Ishikawa (cell line): ENCODE measurements at regions not wholly inside any gene's neighbourhood (a gene's known extent, or its start where the extent isn't known, plus 50 kb on each side); places are given as distances from the start of the nearest gene placed in this dataset.

ENCODE experiments used
- CEBPB ChIP-seq: IDR thresholded peaks from 2 replicates; pipeline ENCODE4 v1.6.1; 2012
- CREB1 ChIP-seq: IDR thresholded peaks from 2 replicates; pipeline ENCODE4 v1.6.1; 2012; ENCODE audit warnings: low read depth
- EGR1 ChIP-seq: IDR thresholded peaks from 2 replicates; pipeline ENCODE4 v1.6.1; 2012
- EP300 ChIP-seq: IDR thresholded peaks from 2 replicates; pipeline ENCODE4 v1.6.1; 2012; ENCODE audit warnings: borderline replicate concordance
- FOXM1 ChIP-seq: IDR thresholded peaks from 2 replicates; pipeline ENCODE4 v1.6.1; 2012; ENCODE audit warnings: low read depth, borderline replicate concordance
- NFIC ChIP-seq: IDR thresholded peaks from 2 replicates; pipeline ENCODE4 v1.6.1; 2012
- RAD21 ChIP-seq: IDR thresholded peaks from 2 replicates; pipeline ENCODE4 v1.6.1; 2012; ENCODE audit warnings: low read depth
- TAF1 ChIP-seq: IDR thresholded peaks from 2 replicates; pipeline ENCODE4 v1.6.1; 2012; ENCODE audit warnings: low read depth, mild to moderate bottlenecking
- TCF12 ChIP-seq: IDR thresholded peaks from 2 replicates; pipeline ENCODE4 v1.6.1; 2012; ENCODE audit warnings: low read depth
- TEAD4 ChIP-seq: IDR thresholded peaks from 2 replicates; pipeline ENCODE4 v1.6.1; 2012
- YY1 ChIP-seq: IDR thresholded peaks from 2 replicates; pipeline ENCODE4 v1.6.1; 2012; ENCODE audit warnings: low read depth
- ZBTB7A ChIP-seq: IDR thresholded peaks from 2 replicates; pipeline ENCODE4 v1.6.1; 2012; ENCODE audit warnings: low read depth
- TF ChIP-seq, protein P1 (sequence below): IDR thresholded peaks from 2 replicates; pipeline ENCODE4 v1.6.1; 2012
- TF ChIP-seq, protein P2 (sequence below): IDR thresholded peaks from 2 replicates; pipeline ENCODE4 v1.6.1; 2012
- TF ChIP-seq, protein P3 (sequence below): IDR thresholded peaks from 2 replicates; pipeline ENCODE4 v1.6.1; 2012; ENCODE audit warnings: low read depth, mild to moderate bottlenecking

DNA sequence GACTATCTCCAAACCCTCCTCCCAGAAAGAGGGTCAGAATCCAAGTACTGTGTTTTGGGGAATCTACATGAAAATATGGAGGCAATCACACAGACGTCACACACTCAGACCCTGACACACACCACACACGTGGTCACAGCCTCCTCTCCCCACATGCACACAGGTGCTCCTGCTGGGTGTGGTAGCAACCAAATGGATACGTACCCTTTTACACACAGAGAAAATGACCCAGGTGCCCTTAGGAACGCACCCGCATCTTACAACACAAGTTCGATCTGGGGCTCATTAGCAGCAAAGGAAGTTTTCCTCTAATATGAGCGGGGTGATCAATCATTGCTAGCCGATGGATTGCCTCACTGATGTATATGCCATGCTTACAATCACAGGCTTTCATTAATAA is 480.2 kb upstream of the KLF4 start:
- no peak for TF ChIP-seq TEAD4
- no peak for TF ChIP-seq NFIC
- TF ChIP-seq, protein P1, sequence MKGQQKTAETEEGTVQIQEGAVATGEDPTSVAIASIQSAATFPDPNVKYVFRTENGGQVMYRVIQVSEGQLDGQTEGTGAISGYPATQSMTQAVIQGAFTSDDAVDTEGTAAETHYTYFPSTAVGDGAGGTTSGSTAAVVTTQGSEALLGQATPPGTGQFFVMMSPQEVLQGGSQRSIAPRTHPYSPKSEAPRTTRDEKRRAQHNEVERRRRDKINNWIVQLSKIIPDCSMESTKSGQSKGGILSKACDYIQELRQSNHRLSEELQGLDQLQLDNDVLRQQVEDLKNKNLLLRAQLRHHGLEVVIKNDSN, result no peak
- TF ChIP-seq, protein P2, sequence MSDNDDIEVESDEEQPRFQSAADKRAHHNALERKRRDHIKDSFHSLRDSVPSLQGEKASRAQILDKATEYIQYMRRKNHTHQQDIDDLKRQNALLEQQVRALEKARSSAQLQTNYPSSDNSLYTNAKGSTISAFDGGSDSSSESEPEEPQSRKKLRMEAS, result no peak
- TF ChIP-seq TAF1, result no peak
- no peak for TF ChIP-seq RAD21
- TF ChIP-seq, protein P3, sequence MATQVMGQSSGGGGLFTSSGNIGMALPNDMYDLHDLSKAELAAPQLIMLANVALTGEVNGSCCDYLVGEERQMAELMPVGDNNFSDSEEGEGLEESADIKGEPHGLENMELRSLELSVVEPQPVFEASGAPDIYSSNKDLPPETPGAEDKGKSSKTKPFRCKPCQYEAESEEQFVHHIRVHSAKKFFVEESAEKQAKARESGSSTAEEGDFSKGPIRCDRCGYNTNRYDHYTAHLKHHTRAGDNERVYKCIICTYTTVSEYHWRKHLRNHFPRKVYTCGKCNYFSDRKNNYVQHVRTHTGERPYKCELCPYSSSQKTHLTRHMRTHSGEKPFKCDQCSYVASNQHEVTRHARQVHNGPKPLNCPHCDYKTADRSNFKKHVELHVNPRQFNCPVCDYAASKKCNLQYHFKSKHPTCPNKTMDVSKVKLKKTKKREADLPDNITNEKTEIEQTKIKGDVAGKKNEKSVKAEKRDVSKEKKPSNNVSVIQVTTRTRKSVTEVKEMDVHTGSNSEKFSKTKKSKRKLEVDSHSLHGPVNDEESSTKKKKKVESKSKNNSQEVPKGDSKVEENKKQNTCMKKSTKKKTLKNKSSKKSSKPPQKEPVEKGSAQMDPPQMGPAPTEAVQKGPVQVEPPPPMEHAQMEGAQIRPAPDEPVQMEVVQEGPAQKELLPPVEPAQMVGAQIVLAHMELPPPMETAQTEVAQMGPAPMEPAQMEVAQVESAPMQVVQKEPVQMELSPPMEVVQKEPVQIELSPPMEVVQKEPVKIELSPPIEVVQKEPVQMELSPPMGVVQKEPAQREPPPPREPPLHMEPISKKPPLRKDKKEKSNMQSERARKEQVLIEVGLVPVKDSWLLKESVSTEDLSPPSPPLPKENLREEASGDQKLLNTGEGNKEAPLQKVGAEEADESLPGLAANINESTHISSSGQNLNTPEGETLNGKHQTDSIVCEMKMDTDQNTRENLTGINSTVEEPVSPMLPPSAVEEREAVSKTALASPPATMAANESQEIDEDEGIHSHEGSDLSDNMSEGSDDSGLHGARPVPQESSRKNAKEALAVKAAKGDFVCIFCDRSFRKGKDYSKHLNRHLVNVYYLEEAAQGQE, result no peak
- TF ChIP-seq FOXM1, result no peak
- no peak for TF ChIP-seq CREB1
- no peak for TF ChIP-seq TCF12
- TF ChIP-seq YY1, result no peak
- no peak for TF ChIP-seq EP300
- TF ChIP-seq CEBPB, result no peak
- no peak for TF ChIP-seq EGR1
- no peak for TF ChIP-seq ZBTB7A

DNA sequence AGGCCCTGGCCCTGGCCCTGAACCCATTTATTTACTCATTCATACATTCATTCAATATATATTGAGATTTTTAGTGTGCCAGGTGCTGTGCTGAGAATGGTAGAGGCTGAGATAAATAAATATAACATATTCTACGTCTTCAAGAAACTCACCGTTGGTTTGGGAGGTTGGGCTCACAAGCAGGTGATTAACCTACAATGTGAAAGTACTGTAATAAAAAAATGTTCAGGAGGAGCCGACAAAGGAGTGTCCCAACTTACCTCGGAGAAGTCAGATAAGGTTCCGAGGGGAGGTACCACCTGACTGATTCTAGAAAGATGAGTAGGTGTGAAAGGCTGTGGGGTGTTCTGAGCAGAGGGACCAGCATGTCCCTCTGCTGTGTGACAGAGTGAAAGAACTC is 479.6 kb upstream of the KLF4 start:
- no peak for TF ChIP-seq TAF1
- TF ChIP-seq EGR1, result no peak
- TF ChIP-seq CEBPB, result no peak
- TF ChIP-seq RAD21, result no peak
- TF ChIP-seq, protein P1, result no peak
- TF ChIP-seq, protein P2, result no peak

DNA sequence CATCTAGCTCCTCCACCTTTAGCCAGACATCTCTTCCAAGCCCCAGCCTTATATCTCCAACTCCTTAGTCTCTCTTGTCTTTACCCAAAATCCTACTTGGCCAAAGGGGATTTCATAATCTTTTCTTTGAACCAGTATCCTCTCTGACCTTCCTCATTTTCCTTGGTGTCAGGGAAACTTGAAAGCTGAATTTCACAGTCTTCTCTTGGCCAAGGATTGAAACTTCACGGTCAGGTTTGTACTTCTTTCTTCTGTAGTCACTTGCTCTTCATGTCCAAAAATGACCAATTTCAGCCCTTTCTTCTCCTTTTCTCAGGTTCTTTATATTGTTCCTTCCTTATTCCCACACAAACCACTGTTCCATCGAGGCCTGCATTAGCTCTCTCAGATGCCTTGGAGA is 473.7 kb upstream of the KLF4 start:
- no peak for TF ChIP-seq ZBTB7A
- TF ChIP-seq, protein P1, result no peak

DNA sequence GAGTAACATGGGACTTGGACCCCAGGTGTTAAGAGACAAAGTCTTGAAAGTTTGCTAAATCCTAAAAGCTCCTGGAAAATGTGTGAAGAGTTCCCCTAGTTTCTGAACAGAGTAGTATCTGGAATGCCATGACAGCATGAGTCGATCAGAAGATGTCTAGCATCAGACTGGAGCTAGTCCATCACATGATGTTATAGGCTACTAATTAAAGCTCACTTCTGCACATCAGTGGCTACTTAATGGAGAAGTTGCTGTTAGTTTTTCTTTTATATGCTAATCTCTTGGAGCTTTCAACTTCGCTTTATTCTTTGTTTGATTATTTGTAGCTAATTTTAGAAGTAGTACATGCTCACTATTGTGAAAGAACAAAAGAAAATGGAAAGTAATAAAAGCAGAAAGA is 471.3 kb upstream of the KLF4 start:
- TF ChIP-seq EGR1 (no peak), CEBPB (no peak), NFIC (no peak), CREB1 (no peak)

DNA sequence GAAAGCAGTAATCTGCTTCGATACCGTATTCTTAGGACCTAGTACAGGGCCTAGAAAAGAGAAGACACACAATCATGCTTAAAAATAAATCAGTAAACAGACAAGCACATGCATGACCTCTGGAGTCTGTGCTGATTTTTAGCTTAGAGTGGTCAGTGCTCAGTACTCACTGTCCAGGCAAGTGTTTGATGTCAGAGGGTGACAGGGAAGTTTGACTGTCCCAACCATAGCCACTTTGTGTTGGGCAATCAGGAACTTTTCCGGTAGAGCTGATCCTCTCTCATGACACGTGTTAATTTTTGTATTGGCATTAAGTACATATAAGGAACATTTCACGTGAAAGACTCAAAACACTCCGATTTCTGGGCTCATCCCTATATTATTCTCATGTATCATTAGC is 464.7 kb upstream of the KLF4 start:
- TF ChIP-seq, protein P1, result no peak
- no peak for TF ChIP-seq ZBTB7A
- TF ChIP-seq FOXM1, result no peak
- TF ChIP-seq YY1, result no peak
- TF ChIP-seq EGR1, result no peak
- TF ChIP-seq, protein P3, result no peak
- no peak for TF ChIP-seq EP300
- no peak for TF ChIP-seq NFIC
- TF ChIP-seq, protein P2, result no peak
- no peak for TF ChIP-seq TEAD4

DNA sequence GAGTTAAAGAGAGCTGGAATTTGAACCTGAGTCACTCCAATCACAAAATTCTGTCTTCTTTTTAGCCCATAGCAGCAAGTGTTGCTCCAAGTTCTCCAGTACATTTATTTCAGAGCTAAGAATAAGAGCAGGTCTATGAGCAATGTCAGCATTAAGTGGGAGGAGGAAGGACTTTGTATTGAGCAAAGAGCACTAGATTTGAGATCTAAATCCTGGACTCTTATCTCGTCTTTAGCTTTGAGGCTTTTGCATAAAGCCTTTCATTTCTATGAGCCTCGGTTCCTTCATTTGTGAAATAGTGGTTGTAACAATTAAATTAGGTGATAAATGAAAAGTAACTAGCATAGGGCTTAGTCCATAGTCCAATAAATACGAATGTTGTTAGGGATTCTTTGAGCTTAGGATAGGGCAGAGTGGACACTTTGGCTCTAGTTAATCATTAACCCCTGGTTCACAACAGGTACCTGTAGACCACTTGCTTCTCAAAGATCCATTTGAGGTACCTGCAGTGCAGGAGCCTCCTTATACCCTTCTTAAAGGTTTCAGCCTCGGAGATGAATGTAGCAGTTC is 464.1 kb upstream of the KLF4 start:
- TF ChIP-seq TCF12 (no peak), FOXM1 (no peak), YY1 (no peak), CEBPB (no peak), NFIC (no peak), RAD21 (no peak), ZBTB7A (no peak), EGR1 (no peak), TAF1 (no peak)
- TF ChIP-seq, protein P3, result no peak
- TF ChIP-seq, protein P2, result no peak
